ENCODE measurements at regions not wholly inside any gene's neighbourhood (a gene's known extent, or its start where the extent isn't known, plus 50 kb on each side); places are given as distances from the start of the nearest gene placed in this dataset.
A peak's percentile ranks its signal among the peaks of the same experiment; 100 is the strongest.
"Not testable (repeated sequence)": the region's sequence is repeated elsewhere in the genome, so short reads cannot be mapped to it uniquely, and the experiment has no call there.

DNA sequence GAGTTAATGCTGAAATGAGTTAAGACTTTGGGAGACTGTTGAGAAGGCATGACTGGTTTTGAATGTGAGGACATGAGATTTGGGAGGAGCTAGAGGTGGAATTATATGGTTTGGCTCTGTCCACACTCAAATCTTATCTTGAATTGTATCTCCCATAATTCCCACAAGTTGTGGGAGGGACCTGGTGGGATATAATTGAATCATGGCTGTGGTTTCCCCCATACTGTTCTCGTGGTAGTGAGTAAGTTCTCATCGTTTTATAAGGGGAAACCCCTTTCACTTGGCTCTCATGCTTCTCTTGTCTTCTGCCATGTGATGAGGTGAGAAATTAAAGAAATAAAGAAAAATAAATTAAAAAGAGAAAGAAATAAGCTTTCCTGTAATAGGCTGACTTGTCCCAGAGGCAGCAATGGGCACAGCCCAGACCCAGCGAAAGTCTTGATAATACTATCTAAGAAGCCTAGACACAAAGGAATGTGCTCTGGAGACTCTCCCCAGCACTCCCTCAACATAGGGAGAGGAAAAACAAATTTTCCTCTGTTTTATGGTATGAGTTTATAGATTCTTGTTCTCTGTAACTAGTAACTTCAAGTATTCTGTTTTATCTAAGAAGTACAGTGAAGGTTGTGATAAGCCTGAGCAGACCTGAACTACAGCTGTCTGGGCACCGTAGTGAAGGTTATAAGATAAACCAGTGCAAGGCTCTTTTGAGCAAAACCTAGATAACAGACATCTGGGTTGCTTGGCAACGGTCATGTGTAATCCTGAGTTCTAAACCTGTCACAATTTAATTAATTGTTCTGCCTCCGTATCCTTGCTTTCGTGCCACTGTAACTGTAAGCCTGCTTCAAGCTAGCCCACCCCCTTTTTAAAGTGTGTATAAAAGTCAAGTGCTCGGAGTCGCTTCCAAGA, 88.9 kb upstream of the ECI2 start:
- no peak for DNase-seq (ENCODE audit: low read depth in 2 of 2, low spot score in 1 of 2)

DNA sequence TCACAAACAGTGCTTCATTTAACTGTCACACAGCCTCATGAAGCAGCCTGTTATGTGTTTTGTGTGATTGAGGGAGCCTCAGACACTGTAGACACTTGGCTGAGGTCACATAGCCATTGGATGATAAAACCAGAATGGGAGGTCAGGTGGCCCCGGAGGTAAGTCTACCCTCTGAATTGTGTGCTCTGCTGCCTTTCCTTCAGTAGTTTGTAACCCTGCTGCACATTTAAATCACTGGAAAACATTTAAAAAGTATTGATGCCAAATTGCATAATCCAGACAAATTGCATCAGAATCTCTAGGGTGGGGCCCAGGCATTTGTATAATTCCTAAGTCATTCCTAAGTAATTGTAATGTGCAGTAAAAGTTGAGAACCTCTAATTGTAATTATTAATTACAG, 85.2 kb upstream of the ECI2 start:
- no peak for DNase-seq (ENCODE audit: low read depth in 2 of 2, low spot score in 1 of 2)

DNA sequence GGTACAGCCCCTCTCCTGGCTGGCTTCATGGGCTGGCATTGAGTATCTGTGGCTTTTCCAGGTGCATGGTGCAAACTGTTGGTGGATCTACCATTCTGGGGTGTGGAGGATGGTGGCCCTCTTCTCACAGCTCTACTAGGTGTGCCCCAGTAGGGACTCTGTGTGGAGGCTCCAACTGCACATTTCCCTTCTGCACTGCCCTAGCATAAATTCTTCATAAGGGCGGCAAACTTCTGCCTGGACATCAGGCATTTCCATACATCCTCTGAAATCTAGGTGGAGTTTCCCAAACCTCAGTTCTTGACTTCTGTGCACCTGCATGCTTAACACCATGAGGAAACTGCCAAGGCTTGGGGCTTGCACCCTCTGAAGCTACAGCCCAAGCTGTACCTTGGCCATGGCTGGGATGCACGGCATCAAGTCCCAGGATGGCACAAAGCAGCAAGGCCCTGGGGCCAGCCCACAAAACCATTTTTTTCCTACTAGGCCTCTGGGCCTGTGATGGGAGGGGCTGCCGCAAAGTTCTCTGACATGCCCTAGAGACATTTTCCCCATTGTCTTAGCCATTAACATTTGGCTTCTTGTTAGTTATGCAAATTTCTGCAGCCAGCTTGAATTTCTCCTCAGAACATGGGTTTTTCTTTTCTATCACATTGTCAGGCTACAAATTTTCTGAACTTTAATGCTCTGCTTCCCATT, 83.4 kb upstream of the ECI2 start:
- DNase-seq (ENCODE audit: low read depth in 2 of 2, low spot score in 1 of 2), result not testable (repeated sequence)

DNA sequence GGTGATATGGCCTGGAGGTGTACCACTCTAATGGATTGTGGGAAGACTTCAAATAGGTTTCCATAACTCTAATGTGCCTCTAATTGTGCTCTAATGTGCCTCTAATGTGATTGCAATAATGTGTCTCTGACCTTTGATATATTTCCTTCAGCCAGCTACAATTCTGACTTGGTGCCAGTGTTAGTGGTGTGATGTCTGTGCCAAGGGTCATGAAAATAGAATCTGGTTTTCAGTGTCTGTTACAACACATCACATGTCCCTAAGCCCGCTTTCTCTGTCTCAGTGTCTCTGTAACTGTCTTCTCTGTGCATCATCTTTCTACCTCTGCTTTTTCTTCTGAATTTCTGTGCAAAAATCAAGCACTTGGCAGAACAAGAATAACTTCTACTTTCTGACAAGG, 77.2 kb upstream of the ECI2 start:
- DNase-seq (ENCODE audit: low read depth in 2 of 2, low spot score in 1 of 2), result no peak

DNA sequence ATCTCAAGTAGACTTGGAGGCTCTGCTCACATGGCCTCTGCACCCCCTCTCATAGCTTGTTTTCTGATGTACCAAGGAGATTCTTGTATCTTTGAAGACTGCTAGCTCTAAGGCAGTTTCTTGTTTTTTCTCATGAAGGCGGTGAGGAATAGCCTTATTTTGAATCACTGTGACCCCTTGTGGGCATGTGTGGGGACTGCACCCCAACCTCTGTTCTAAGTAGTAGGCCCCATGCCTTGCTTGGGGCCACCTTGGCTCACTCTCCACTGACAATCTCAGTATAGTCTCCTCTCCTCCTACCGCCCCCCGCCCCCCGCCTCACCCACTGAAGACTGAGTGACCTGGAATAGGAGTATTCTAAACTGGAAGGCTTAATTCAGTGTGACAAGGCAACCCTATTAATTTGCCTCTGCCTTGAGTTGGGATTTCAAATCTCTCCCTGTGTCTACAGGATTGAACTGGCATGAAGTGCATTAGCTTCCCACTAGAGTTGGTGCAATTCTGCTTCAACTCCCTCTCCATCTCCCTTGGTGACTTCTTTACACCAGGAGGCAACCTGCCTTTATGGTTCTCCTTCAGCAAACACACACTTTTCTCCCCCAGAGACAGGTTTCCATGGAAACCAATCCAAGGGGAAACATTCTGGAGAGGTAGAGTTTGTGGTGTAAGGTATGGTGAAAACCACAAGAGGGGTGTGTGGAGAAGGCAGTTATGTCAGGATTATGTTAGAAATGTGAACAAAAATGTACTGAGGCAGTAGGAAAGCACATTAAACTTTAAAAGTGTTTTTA, 75.4 kb upstream of the ECI2 start:
- peak; percentile 7 to 13 for DNase-seq (ENCODE audit: low read depth in 2 of 2, low spot score in 1 of 2)

DNA sequence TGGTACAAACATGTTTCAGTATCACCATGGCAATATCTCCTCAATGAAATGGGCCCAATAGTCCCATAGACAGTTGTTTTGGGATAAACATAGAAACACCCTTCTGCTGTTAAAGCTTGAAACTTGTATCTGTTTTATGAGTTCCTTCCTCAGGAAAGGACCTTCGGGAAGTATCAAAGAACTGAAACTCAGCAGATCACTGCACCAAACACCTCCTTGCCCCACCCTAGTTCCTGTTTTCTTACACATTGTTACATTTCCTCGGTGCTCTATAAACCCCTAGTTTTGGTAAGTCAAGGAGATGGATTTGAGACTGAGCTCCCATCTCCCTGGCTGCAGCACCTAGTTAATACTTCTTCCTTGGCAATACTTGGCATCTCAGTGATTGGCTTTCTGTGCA, 73.8 kb upstream of the ECI2 start:
- DNase-seq (ENCODE audit: low read depth in 2 of 2, low spot score in 1 of 2), result no peak

DNA sequence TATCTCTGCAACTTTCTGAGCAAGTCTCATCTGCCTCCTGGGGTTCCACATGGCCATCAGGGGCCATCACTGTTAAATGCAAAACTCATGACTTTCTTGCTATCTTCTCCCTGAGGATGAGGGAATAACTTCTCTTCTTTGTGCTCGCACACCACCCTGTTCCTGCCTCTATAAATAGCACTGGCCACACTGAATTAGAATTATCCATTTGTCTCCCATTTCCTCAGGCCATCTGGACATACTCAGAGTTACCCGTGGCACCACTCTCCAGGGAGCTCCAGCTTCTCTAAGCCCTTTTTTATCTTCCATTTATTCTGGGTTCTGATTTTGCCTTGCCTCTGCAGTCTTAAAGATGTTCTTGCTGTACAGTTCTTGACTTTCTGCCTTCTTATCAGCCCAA, 72.8 kb upstream of the ECI2 start:
- no peak for DNase-seq (ENCODE audit: low read depth in 2 of 2, low spot score in 1 of 2)

DNA sequence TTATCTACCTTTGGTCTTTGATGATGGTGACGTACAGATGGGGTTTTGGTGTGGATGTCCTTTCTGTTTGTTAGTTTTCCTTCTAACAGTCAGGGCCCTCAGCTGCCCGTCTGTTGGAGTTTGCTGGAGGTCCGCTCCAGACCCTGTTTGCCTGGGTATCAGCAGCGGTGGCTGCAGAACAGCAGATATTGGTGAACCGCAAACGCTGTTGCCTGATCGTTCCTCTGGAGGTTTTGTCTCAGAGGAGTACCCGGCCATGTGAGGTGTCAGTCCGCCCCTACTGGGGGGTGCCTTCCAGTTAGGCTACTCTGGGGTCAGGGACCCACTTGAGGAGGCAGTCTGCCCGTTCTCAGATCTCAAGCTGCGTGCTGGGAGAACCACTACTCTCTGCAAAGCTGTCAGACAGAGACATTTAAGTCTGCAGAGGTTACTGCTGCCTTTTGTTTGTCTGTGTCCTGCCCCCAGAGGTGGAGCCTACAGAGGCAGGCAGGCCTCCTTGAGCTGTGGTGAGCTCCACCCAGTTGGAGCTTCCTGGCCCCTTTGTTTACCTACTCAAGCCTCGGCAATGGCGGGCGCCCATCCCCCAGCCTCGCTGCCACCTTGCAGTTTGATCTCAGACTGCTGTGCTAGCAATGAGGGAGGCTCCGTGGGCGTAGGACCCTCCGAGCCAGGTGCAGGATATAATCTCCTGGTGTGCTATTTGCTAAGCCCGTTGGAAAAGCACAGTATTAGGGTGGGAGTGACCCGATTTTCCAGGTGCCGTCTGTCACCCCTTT, 68.5 kb upstream of the ECI2 start:
- not testable (repeated sequence) for DNase-seq (ENCODE audit: low read depth in 2 of 2, low spot score in 1 of 2)

DNA sequence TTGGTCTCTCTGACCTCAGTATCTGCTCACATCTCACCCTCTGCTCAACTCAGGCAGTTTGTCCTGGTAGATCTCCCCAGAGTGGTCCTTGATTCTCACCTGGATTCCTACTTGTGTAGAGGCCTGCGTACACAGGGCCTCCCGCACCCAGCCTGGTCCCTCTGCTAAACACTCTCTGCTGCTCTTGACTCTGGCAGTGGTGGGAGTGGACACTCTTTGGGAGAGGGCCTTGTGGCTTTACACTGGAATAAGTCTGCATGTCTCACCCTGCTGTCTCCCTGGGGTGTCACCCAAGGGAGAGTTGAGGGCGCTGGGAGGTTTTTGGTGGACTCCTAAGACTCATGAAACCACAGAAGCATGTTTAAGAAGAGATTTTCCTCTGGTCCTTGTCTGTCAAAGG, 57.3 kb upstream of the ECI2 start:
- DNase-seq (ENCODE audit: low read depth in 2 of 2, low spot score in 1 of 2), result no peak

DNA sequence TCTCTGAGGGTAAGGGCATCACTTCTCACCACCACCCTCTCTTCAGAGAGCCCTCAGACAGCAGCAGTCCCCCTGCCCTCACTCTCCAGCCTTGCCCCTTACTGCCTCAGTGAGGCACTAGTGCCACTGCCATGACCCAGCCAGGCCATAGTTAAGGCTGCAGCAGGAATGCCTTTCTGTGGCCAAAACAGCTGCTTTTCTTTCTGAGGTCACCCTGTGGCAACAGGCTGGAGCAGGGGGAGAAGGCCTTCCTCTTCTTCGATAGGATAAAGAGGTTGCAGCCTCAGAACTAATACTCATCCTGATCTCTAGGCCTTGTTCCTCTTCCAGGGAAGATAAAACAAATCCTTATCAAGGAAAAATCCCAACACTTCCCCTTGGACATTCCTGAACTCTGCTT, 56.8 kb upstream of the ECI2 start:
- no peak for DNase-seq (ENCODE audit: low read depth in 2 of 2, low spot score in 1 of 2)

DNA sequence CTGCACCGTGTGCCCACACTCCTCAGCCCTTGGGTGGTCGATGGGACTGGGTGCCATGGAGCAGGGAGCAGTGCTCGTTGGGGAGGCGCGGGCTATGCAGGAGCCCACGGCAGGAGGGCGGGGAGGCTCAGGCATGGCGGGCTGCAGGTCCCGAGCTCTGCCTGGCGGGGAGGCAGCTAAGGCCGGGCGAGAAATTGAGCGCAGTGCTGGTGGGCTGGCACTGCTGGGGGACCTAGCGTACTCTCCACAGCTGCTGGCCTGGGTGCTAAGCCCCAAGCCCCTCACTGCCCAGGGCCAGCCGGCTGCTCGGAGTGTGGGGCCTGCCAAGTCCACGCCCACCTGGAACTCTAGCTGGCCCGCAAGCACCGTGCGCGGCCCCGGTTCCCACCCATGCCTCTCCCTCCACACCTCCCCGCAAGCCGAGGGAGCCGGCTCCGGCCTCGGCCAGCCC, 55.9 kb upstream of the ECI2 start:
- no peak for DNase-seq (ENCODE audit: low read depth in 2 of 2, low spot score in 1 of 2)

DNA sequence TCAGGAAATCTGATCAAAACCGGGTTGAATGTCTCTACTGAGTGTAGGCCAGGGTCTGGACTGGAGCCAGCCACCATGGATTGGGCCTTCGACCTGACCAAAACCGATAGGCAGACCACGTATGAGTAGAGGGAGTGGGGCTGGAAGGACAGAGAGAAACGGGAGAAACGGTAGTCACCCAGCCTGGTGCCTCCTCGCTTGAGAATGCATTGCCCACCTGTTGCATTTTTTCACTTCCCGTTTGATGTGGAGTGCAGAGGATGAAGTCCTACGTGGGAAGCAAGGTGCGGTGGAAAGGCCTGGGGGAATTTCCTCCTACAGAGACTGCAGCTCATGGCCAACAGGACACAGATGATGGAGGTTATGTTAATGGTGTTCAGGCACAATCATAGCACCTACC, 53.9 kb upstream of the ECI2 start:
- no peak for DNase-seq (ENCODE audit: low read depth in 2 of 2, low spot score in 1 of 2)

DNA sequence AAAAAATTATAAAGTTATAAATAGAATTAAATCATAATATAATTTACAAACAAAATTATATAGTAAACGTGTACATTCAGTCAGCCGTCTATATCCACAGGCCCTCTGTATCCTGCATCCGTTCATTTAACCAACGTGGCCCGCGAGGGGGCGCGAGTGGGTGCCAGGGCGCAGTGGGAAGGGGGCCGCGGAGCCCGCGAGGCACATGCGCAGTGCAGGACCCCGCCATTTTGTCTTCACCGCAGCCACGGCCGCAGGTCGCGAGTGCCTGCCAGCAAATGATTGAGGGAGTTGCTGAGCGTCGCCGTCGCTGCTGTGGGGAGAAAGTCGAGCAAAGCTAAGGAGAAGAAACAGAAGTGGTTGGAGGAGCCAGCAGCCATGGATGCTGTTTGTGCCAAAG, 53.4 kb upstream of the ECI2 start:
- no peak for DNase-seq (ENCODE audit: low read depth in 2 of 2, low spot score in 1 of 2)

DNA sequence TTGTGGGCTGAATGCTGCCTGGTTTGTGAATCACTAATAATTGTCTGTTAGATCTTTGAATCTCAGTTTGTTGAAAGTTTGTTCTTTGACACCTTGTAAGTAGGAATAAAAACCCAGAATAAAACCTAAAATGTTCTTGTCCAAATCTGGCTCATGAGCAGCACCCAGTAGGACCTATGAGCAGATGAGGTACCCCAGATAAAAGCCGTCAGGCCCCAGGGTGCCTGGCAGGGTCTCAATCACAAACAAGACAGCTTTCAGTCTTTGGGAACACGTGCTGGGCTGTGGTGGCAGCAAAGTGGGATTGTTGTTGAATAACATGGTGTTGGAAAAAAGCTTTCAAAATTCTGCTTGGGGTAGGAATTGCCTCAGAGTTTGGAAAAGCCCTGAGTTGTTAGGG, 52.1 kb upstream of the ECI2 start:
- no peak for DNase-seq (ENCODE audit: low read depth in 2 of 2, low spot score in 1 of 2)

DNA sequence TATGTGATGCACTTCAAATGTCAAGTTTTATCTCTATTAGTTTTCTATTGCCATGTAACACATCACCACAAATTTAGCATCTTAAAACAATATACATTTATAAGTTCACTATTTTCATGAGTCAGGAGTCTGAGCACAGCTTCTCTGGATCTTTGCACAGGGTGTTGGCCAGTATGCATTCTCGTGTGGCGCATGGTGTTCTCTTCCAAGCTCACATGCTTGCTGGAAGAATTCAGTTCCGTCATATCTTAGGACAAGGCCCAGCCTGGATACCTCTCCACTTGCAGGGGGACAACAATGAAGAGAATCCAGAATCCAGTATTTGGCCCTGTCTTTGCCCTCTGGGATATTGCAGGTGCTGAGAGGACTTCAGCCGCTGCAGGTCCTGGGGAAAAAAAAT, 51.0 kb upstream of the ECI2 start:
- DNase-seq (ENCODE audit: low read depth in 2 of 2, low spot score in 1 of 2), result no peak

DNA sequence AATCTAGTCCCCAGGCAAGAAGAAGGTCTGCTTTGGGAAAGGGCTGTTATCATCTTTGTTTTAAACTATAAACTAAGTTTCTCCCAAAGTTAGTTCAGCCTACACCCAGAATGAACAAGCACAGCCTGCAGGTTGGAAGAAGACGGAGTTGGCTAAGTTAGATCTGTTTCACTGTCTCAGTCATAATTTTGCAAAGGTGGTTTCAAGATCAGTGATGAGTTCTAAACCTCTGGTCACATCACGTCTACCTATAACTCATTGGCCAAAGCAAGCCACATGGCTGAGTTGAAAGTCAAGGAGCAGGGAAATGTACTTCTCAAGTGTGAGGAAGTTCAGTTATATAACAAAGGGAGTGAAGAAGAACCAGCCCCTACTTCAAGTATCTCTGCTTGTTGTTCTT, 50.5 kb upstream of the ECI2 start:
- no peak for DNase-seq (ENCODE audit: low read depth in 2 of 2, low spot score in 1 of 2)

DNA sequence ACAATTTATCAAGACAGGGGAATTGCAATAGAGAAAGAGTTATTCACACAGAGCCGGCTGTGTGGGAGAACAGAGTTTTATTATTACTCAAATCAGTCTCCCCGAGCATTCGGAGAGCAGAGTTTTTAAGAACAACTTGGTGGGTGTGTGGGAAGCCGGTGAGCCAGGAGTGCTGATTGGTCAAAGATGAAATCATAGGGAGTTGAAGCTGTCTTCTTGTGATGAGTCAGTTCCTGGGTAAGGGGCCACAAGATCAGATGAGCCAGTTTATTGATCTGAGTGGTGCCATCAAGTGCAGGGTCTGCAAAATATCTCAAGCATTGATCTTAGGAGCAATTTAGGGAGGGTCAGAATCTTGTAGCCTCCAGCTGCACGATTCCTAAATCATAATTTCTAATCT, 50.0 kb upstream of the ECI2 start:
- no peak for DNase-seq (ENCODE audit: low read depth in 2 of 2, low spot score in 1 of 2)
